Gastroesophageal sphincter (tissue), 4 donors: ENCODE measurements at regions not wholly inside any gene's neighbourhood (a gene's known extent, or its start where the extent isn't known, plus 50 kb on each side); places are given as distances from the start of the nearest gene placed in this dataset.
"Not testable (repeated sequence)": the region's sequence is repeated elsewhere in the genome, so short reads cannot be mapped to it uniquely, and the experiment has no call there.

Experiments used
- ATAC-seq: fragments of 150-250 bp; one replicate; pipeline ENCODE4 v1.9.1; 2016; ENCODE audit warnings: mild to moderate bottlenecking, moderate library complexity
- H3K27ac ChIP-seq, 4 donors: fragments of 200-600 bp; sonication (generic) in 3 of 4; 1 replicate in 3 of 4; 2 replicates in 1 of 4; pipeline ENCODE4 v1.5.1; 2016 to 2019
- H3K27me3 ChIP-seq: fragments of 200-600 bp; sonication (generic); one replicate; pipeline ENCODE4 v1.5.1; 2019
- H3K36me3 ChIP-seq, 2 donors: fragments of 200-600 bp; sonication (generic); one replicate each; pipeline ENCODE4 v1.5.1; 2019; ENCODE audit warnings: control low read depth in 1 of 2
- H3K4me1 ChIP-seq, 3 donors: fragments of 200-600 bp; sonication (generic); 1 replicate in 2 of 3; 2 replicates in 1 of 3; pipeline ENCODE4 v1.5.1; 2016 to 2019; ENCODE audit warnings: control low read depth in 2 of 3
- H3K4me3 ChIP-seq, 2 donors: fragments of 200-600 bp; sonication (generic); one replicate each; pipeline ENCODE4 v1.5.1; 2019; ENCODE audit warnings: mild to moderate bottlenecking in 1 of 2, moderate library complexity in 1 of 2
- H3K9me3 ChIP-seq, 3 donors: fragments of 200-600 bp; sonication (generic); one replicate each; pipeline ENCODE4 v1.5.1; 2017 to 2019; ENCODE audit warnings: control low read depth in 2 of 3
- CTCF ChIP-seq, 4 experiments: fragments of 200-600 bp in 2 of 4; fragments of 450-650 bp in 2 of 4; sonication (generic) in 1 of 4; IDR thresholded peaks; one replicate each; pipeline ENCODE4 v1.5.1; 2017 to 2019; ENCODE audit warnings: antibody characterized with exemption in 4 of 4, mild to moderate bottlenecking in 2 of 4, moderate library complexity in 2 of 4
- EP300 ChIP-seq: sonication (generic); formaldehyde crosslinking; IDR thresholded peaks from one replicate; pipeline ENCODE4 v1.6.1; 2017; ENCODE audit warnings: antibody characterized with exemption, mild to moderate bottlenecking
- POLR2A ChIP-seq, 2 donors: fragments of 450-650 bp; IDR thresholded peaks; one replicate each; pipeline ENCODE4 v1.6.1; 2017; ENCODE audit warnings: antibody characterized with exemption in 2 of 2, mild to moderate bottlenecking in 2 of 2, moderate library complexity in 1 of 2
- POLR2AphosphoS5 ChIP-seq: sonication (generic); formaldehyde crosslinking; IDR thresholded peaks from one replicate; pipeline ENCODE4 v1.6.1; 2017; ENCODE audit warnings: antibody characterized with exemption
- WGBS, 2 donors: methylation state at CpG; one replicate each; pipeline ENCODE4 v1.1.5; 2018; ENCODE audit warnings: low coverage in 1 of 2; 5-methylcytosine and 5-hydroxymethylcytosine counted together

GRCh38 chr19:23543351-23543750 is 143.7 kb downstream of the ZNF675 start:
- Histone ChIP-seq H3K27ac (no peak overlapping the region), H3K4me3 (no peak overlapping the region), H3K27me3 (no peaks in the 10 kb centered on the region), H3K36me3 (no peaks in the 10 kb centered on the region), H3K9me3 (no peaks in the 10 kb centered on the region), H3K4me1 (no peaks in the 10 kb centered on the region)
- WGBS, 2 donors, result 69 to 77% methylated on average over 2 of the region's 2 CpGs
- no peak for TF ChIP-seq POLR2A (IDR thresholded peaks at IDR 0.05)
- no peak for TF ChIP-seq POLR2AphosphoS5
- TF ChIP-seq EP300, result no peak
- TF ChIP-seq CTCF (IDR thresholded peaks at IDR 0.05), result no peak
- no peak for ATAC-seq

DNA sequence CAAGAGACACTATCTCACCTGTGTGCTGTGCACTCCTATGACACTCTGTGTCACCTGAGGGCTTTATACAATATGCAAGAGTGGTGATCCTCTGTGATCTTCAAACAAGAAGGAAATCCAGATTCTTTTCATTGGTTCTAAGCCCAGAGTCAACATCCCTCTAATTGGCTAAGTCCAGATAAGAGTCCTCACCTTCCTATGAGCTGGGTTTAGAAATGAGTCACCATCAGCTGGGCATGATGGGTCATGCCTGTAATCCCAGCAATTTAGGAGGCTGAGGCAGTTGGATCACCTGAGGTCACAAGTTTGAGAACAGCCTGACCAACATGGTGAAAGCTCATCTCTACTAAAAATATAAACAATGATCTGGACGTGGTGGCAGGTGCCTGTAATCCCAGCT is 144.4 kb downstream of the ZNF675 start:
- Histone ChIP-seq H3K4me3 (no peak overlapping the region), H3K9me3 (no peaks in the 10 kb centered on the region), H3K27me3 (no peaks in the 10 kb centered on the region), H3K4me1 (no peaks in the 10 kb centered on the region), H3K27ac (no peak overlapping the region), H3K36me3 (no peaks in the 10 kb centered on the region)
- no peak for ATAC-seq
- WGBS, 2 donors, result no CpG with 5 or more reads among the region's 1 CpG
- TF ChIP-seq POLR2A (IDR thresholded peaks at IDR 0.05), result no peak
- TF ChIP-seq EP300, result no peak
- TF ChIP-seq CTCF (IDR thresholded peaks at IDR 0.05), result no peak
- TF ChIP-seq POLR2AphosphoS5, result no peak

DNA sequence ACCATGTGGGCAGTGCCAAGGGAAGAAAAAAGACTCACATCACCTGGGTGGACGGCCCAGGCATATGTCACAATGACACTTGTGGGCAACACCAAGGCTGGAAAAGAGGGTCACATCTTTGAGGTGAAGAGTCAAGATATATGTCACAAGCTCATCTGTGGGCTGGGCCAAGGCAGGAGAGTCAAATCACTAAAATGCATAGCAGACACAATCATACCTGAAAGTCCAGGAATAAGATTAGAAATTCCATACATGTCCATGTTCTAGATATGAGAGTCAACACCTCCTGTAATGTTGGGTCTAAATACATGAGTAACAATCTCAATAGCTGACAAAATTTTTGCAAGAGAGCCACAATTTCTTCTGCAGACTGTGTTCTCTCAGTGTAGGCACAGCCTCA is 145.0 kb downstream of the ZNF675 start:
- no peak for ATAC-seq
- H3K4me3 ChIP-seq, result no peak overlapping the region
- TF ChIP-seq CTCF (IDR thresholded peaks at IDR 0.05), result no peak
- no peak for TF ChIP-seq POLR2A (IDR thresholded peaks at IDR 0.05)
- TF ChIP-seq EP300, result no peak
- TF ChIP-seq POLR2AphosphoS5, result no peak
- WGBS, 2 donors, result 43 to 82% methylated on average over 1 of the region's 1 CpG
- H3K36me3 ChIP-seq, result no peaks in the 10 kb centered on the region
- no peaks in the 10 kb centered on the region for H3K27me3 ChIP-seq
- no peak overlapping the region for H3K27ac ChIP-seq
- no peaks in the 10 kb centered on the region for H3K9me3 ChIP-seq
- H3K4me1 ChIP-seq, result no peaks in the 10 kb centered on the region

DNA sequence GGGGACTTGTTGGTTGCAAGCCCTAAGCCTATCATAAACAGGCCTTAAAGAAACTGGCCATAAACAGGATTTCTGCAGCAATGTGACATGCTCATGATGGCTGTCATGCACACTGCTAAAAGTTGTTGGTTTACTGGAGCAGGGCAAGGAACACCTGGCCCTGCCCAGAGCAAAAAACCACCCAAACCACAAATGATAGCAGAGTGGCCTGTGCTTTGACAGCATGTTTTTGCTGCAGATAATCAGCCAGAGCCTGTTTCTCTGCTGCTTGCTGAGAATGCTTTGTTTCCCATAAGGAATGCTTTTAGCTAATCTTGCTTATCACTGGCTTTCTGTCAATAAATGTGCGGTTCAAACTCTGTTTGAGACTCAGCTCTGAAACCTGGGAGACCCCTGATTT is 144.9 kb upstream of the ZNF91 start:
- H3K4me3 ChIP-seq, H3K27me3 ChIP-seq, H3K36me3 ChIP-seq, ATAC-seq, H3K27ac ChIP-seq, H3K9me3 ChIP-seq, H3K4me1 ChIP-seq: not testable (repeated sequence)
- WGBS, 2 donors, result 33% methylated on average over 1 of the region's 1 CpG; no CpG with 5 or more reads in 1 of the 2 donors

DNA sequence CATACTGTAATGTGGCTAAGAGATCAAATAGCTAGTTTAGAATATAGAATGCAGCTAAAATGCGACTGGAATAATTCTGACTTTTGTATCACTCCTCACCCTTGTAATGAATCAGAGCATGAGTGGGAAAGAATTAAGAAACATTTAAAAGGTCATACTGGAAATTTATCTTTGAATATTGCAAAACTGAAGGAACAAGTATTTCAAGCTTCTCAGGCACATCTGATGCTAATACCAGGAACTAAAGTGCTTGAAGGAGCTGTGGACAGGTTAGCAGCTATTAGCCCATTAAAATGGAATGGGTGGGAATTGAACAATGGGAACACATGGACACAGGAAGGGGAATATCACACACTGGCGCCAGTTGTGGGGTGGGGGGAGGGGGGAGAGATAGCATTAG is 144.2 kb upstream of the ZNF91 start:
- Histone ChIP-seq H3K4me1 (no peaks in the 10 kb centered on the region), H3K36me3 (no peaks in the 10 kb centered on the region), H3K4me3 (no peak overlapping the region), H3K9me3 (no peaks in the 10 kb centered on the region), H3K27ac (no peak overlapping the region), H3K27me3 (no peaks in the 10 kb centered on the region)
- 52 to 70% methylated on average over 2 of the region's 2 CpGs for WGBS, 2 donors
- TF ChIP-seq EP300, result no peak
- no peak for TF ChIP-seq POLR2A (IDR thresholded peaks at IDR 0.05)
- TF ChIP-seq CTCF (IDR thresholded peaks at IDR 0.05), result no peak
- TF ChIP-seq POLR2AphosphoS5, result no peak
- ATAC-seq, result no peak

- not testable (repeated sequence) for H3K4me3 ChIP-seq, H3K36me3 ChIP-seq, H3K9me3 ChIP-seq, H3K4me1 ChIP-seq, ATAC-seq, H3K27me3 ChIP-seq, H3K27ac ChIP-seq
Observed at GRCh38 chr19:23537136-23537535, 141.9 kb upstream of the ZNF91 start.

DNA sequence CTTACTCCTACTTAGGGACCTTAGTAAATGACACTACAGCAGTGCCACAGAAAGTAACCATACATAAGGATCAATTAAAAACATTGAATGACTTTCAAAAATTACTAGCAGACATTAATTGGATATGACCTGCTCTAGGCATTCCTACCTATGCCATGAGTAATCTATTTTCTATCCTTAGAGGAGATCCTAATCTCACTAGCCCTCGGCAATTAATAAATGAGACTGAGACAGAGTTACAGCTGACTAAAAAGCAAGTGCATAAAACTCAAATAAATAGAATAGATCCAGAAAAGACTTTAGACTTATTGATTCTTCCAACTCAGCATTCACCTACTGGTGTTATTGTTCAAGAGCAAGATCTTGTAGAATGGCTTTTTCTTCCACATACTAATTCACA is 141.1 kb upstream of the ZNF91 start:
- H3K27ac ChIP-seq, ATAC-seq: not testable (repeated sequence)
- 38 to 69% methylated on average over 1 of the region's 1 CpG for WGBS, 2 donors

GRCh38 chr19:23535901-23536300 is 140.6 kb upstream of the ZNF91 start:
- not testable (repeated sequence) for H3K4me3 ChIP-seq, H3K36me3 ChIP-seq, H3K27ac ChIP-seq, H3K9me3 ChIP-seq, H3K4me1 ChIP-seq, H3K27me3 ChIP-seq, ATAC-seq
- 79 to 80% methylated on average over 5 of the region's 5 CpGs for WGBS, 2 donors

More for the DNA sequence above, 141.1 kb upstream of the ZNF91 start:
- H3K9me3 ChIP-seq, H3K4me3 ChIP-seq, H3K4me1 ChIP-seq, H3K36me3 ChIP-seq, H3K27me3 ChIP-seq: not testable (repeated sequence)

DNA sequence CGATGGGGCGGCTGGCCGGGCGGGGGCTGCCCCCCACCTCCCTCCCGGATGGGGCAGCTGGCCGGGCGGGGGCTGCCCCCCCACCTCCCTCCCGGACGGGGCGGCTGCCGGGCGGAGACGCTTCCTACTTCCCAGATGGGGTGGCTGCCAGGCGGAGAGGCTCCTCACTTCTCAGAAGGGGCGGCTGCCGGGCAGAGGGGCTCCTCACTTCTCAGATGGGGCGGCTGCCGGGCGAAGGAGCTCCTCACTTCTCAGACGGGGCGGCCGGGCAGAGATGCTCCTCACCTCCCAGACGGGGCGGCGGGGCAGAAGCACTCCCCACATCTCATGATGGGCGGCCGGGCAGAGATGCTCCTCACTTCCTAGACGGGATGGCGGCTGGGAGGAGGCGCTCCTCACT is 138.2 kb upstream of the ZNF91 start:
- not testable (repeated sequence) for H3K27me3 ChIP-seq, H3K9me3 ChIP-seq, H3K4me3 ChIP-seq, ATAC-seq, H3K4me1 ChIP-seq, H3K27ac ChIP-seq, H3K36me3 ChIP-seq
- WGBS, 2 donors, result no CpG with 5 or more reads among the region's 30 CpGs
